ENCODE measurements at regions not wholly inside any gene's neighbourhood (a gene's known extent, or its start where the extent isn't known, plus 50 kb on each side); places are given as distances from the start of the nearest gene placed in this dataset.

GRCh38 chr1:188499690-188500089 lies 1670.9 kb downstream of the PLA2G4A start:
- WGBS, result 29% methylated on average over 1 of the region's 1 CpG
- H3K4me1 ChIP-seq (ENCODE audit: control insufficient read depth in 4 of 4, insufficient read depth in 4 of 4, low read length in 3 of 4), result no peaks in the 10 kb centered on the region
- TF ChIP-seq JUND (IDR thresholded peaks at IDR 0.05), result no peak
- no peak for TF ChIP-seq RXRA (IDR thresholded peaks at IDR 0.05)
- no peak for TF ChIP-seq RAD21 (IDR thresholded peaks at IDR 0.05)
- TF ChIP-seq YY1 (IDR thresholded peaks at IDR 0.05), result no peak
- no peak for TF ChIP-seq ATF3 (IDR thresholded peaks at IDR 0.05)
- TF ChIP-seq HNF4A (conservative IDR thresholded peaks at IDR 0.05), result no peak
- TF ChIP-seq TAF1 (conservative IDR thresholded peaks at IDR 0.05), result no peak
- TF ChIP-seq CTCF (IDR thresholded peaks at IDR 0.05; ENCODE audit: low read depth, low read length, missing input control), result no peak
- no peak for TF ChIP-seq REST (IDR thresholded peaks at IDR 0.05)
- TF ChIP-seq GABPA (IDR thresholded peaks at IDR 0.05 in 1 of 2, conservative IDR thresholded peaks at IDR 0.05 in 1 of 2), result no peak
- no peak for TF ChIP-seq HNF4G (IDR thresholded peaks at IDR 0.05)
- TF ChIP-seq SP1 (IDR thresholded peaks at IDR 0.05), result no peak
- H3K9ac ChIP-seq (ENCODE audit: low read depth in 1 of 2, low read length in 2 of 2), result no peak overlapping the region
- no peak overlapping the region for H3K4me3 ChIP-seq (ENCODE audit: low read depth in 1 of 3, low read length in 3 of 3)
- no peak for DNase-seq (ENCODE audit: low spot score)
- H3K27ac ChIP-seq (ENCODE audit: low read depth in 1 of 2, low read length in 2 of 2), result no peak overlapping the region
- H3K36me3 ChIP-seq (ENCODE audit: control insufficient read depth in 4 of 4, insufficient read depth in 3 of 4, low read depth in 1 of 4, low read length in 3 of 4), result no peaks in the 10 kb centered on the region
- H3K27me3 ChIP-seq (ENCODE audit: control insufficient read depth in 4 of 4, insufficient read depth in 4 of 4, low read length in 3 of 4), result no peaks in the 10 kb centered on the region
- H3K9me3 ChIP-seq (ENCODE audit: control insufficient read depth in 4 of 4, low read length in 3 of 4), result peaks cover 0 to 8% (median 0%) of the 10 kb centered on the region in 4 donors

GRCh38 chr1:188514917-188515316 lies 1686.2 kb downstream of the PLA2G4A start:
- H3K9me3 ChIP-seq (ENCODE audit: control insufficient read depth in 4 of 4, low read length in 3 of 4), result no peaks in the 10 kb centered on the region
- WGBS, result 64% methylated on average over 3 of the region's 3 CpGs
- no peaks in the 10 kb centered on the region for H3K27me3 ChIP-seq (ENCODE audit: control insufficient read depth in 4 of 4, insufficient read depth in 4 of 4, low read length in 3 of 4)
- no peak for DNase-seq (ENCODE audit: low spot score)
- H3K36me3 ChIP-seq (ENCODE audit: control insufficient read depth in 4 of 4, insufficient read depth in 3 of 4, low read depth in 1 of 4, low read length in 3 of 4), result no peaks in the 10 kb centered on the region
- H3K4me3 ChIP-seq (ENCODE audit: low read depth in 1 of 3, low read length in 3 of 3), result no peak overlapping the region
- TF ChIP-seq TAF1 (conservative IDR thresholded peaks at IDR 0.05), result no peak
- no peak for TF ChIP-seq CTCF (IDR thresholded peaks at IDR 0.05; ENCODE audit: low read depth, low read length, missing input control)
- no peak for TF ChIP-seq MAX (IDR thresholded peaks at IDR 0.05)
- no peak for TF ChIP-seq HNF4A (conservative IDR thresholded peaks at IDR 0.05)
- no peak for TF ChIP-seq YY1 (IDR thresholded peaks at IDR 0.05)
- no peak for TF ChIP-seq RAD21 (IDR thresholded peaks at IDR 0.05)
- TF ChIP-seq RXRA (IDR thresholded peaks at IDR 0.05), result no peak
- no peak for TF ChIP-seq EGR1 (IDR thresholded peaks at IDR 0.05; ENCODE audit: low read depth in 2 of 2)
- TF ChIP-seq FOXA2 (IDR thresholded peaks at IDR 0.05), result no peak
- no peak for TF ChIP-seq HNF4G (IDR thresholded peaks at IDR 0.05)
- TF ChIP-seq NR2F2 (IDR thresholded peaks at IDR 0.05), result no peak
- no peak for TF ChIP-seq REST (IDR thresholded peaks at IDR 0.05)
- no peak for TF ChIP-seq GABPA (IDR thresholded peaks at IDR 0.05 in 1 of 2, conservative IDR thresholded peaks at IDR 0.05 in 1 of 2)
- no peak for TF ChIP-seq ZBTB33 (IDR thresholded peaks at IDR 0.05)
- TF ChIP-seq JUND (IDR thresholded peaks at IDR 0.05), result no peak
- no peak for TF ChIP-seq SP1 (IDR thresholded peaks at IDR 0.05)
- TF ChIP-seq ATF3 (IDR thresholded peaks at IDR 0.05), result no peak
- H3K27ac ChIP-seq (ENCODE audit: low read depth in 1 of 2, low read length in 2 of 2), result no peak overlapping the region
- no peaks in the 10 kb centered on the region for H3K4me1 ChIP-seq (ENCODE audit: control insufficient read depth in 4 of 4, insufficient read depth in 4 of 4, low read length in 3 of 4)
- no peak overlapping the region for H3K9ac ChIP-seq (ENCODE audit: low read depth in 1 of 2, low read length in 2 of 2)

All from liver (tissue), 8 donors.